ENCODE measurements at regions not wholly inside any gene's neighbourhood (a gene's known extent, or its start where the extent isn't known, plus 50 kb on each side); places are given as distances from the start of the nearest gene placed in this dataset.

DNA sequence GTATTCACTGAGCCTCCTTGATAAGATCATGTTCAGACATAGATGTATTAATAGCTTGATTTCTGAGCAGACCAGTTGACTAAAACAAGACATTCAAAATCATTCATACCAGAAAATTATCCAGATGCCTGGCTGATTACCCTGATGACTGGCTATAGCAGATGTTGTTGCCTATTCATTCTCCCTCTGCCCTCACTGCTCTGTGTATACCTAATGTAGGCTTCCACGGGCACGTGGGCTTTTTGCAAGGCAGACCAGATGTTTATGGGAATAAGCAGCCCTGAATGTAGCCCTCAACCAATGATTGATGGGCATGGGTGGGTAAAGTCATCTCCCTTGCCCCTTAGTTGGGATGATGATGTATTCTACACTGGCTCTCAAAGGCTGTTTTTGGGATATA lies 289.1 kb downstream of the MBD2 start:
- DNase-seq = no peak
- no peak for TF ChIP-seq POLR2A (IDR thresholded peaks at IDR 0.05; ENCODE audit: low read length)
- no peak for TF ChIP-seq GATA1 (IDR thresholded peaks at IDR 0.05; ENCODE audit: low read depth, low read length)

DNA sequence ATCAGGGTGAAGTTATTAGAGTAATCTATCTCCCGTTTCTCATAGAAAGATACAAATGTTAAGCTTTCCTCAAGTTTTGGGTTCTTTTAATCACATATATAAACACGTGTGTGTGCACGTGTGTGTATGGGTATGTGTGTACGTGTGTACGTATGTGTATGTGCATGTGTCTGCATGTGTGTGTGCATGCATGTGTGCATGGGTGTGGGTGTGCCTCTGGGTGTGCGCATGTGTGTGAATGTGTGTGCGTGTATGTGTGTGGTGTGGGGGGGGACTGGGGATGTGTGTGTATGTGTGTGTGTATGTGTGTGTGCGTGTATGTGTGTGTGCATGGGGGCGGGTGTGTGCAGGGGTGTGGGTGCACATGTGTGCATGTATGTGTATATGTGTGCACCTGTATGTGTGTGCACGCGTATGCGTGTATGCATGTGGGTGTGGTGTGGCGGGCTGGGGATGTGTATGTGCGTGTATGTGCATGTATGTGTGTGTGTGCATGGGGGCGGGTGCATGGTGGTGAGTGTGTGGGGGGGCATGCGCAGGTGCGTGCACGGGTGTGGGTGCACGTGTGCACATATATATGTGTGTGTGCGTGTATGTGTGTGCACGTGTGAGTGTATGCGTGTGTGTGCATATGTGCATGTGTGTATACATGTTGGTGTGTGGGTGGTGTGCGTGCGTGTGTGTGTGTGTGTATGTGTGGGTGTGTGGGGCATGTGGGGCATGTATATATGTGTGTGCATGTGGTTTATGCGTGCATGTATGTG lies 304.0 kb downstream of the MBD2 start:
- no peak for TF ChIP-seq GATA1 (IDR thresholded peaks at IDR 0.05; ENCODE audit: low read depth, low read length)
- TF ChIP-seq POLR2A (IDR thresholded peaks at IDR 0.05; ENCODE audit: low read length) = no peak
- DNase-seq = no peak

DNA sequence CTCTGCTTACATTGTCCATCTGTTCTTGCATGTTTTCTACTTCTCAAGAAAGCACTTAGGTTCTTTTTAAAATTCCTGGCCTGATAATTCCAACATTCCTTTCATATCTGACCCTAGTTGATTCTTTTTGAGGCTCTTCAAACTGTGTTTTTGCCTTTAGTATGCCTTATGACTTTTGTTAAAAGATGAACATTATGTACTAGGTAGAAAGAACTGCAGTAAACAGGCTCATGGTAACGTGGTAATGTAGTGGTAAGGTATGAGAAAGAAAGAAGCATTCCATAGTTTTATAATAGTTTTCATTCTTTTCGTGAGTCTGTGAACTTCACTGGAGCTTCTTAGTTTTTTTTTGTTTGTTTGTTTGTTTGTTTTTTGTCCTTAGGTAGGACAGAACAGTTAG lies 306.4 kb downstream of the MBD2 start:
- DNase-seq = no peak
- TF ChIP-seq GATA1 (IDR thresholded peaks at IDR 0.05; ENCODE audit: low read depth, low read length) (no peak), POLR2A (IDR thresholded peaks at IDR 0.05; ENCODE audit: low read length) (no peak)

DNA sequence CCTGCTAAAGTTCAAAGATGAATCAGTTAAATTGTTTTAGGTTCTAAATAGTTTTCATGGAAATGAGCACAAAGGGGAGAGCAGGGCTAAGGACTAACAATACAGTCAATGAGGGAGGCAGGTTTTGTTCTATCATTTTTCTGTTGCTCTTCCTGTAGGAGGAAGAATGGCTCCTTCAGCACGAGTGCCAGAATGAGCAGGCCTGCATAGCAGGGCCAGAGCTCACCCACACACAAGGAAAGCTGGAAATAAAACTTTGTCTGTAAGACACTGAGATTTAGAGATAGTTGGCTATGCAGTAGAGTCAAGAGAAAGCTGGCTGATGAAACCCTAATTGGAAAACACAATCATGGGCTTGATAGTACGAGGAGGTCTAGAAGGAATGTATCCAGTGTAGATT lies 313.3 kb downstream of the MBD2 start:
- DNase-seq = no peak
- TF ChIP-seq GATA1 (IDR thresholded peaks at IDR 0.05; ENCODE audit: low read depth, low read length) = no peak
- no peak for TF ChIP-seq POLR2A (IDR thresholded peaks at IDR 0.05; ENCODE audit: low read length)

DNA sequence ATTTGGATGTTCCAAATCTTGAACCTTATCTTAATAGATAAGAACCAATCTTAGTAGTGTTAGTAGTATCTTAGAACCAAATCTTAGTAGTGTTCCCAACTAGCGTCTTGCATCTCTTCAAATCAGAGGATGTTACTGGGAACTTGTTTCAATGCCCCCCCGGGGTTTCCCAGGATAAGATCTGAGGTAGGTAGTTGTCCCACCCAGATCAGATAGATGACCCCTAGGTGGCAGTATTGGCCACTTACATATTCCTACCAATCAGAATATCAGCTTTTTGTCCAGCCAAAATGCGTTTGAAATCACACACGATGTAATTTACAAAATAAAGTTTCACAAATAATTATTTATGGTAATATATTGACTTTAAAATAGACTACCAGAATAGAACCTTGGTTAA lies 314.8 kb downstream of the MBD2 start:
- TF ChIP-seq POLR2A (IDR thresholded peaks at IDR 0.05; ENCODE audit: low read length) (no peak), GATA1 (IDR thresholded peaks at IDR 0.05; ENCODE audit: low read depth, low read length) (no peak)
- DNase-seq = peak; percentile 3 to 31

DNA sequence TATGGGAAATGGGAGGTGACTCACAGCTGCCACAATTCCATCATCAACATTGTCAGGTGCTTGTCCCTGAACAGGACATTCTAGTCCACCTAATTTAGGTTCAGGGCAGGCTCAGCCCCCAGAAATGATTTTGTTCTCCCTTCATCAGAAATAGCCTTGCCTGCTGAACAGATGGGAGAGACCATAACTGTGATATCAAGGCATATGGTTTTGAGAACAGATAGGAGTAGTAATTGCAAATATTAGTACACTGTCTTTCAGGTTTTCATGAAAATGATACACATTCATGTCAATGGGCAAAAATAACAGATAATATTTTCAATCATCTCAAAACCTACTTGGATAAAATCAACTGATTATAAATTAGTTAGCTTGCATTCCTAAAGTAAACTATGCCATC lies 316.5 kb downstream of the MBD2 start:
- no peak for TF ChIP-seq GATA1 (IDR thresholded peaks at IDR 0.05; ENCODE audit: low read depth, low read length)
- TF ChIP-seq POLR2A (IDR thresholded peaks at IDR 0.05; ENCODE audit: low read length) = no peak
- DNase-seq = no peak

DNA sequence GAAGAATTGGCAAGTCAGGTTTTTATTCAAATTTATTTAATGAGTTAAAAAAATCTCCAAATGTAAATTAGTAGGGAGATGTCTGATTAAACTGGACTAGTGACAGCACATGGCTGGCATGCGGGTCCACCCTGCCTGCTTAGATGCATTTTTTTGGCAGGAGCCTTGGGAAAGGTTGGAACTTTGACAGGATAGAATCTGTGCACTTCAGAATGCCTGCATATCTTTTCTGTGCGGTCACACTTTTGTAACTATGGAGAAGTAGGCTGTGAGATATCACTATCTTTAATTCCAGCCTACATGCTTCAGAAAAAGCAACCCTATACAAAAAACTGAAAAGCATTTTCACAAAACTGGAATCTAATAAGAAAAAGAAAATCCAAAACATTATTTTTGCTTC lies 317.8 kb downstream of the MBD2 start:
- DNase-seq = no peak
- no peak for TF ChIP-seq GATA1 (IDR thresholded peaks at IDR 0.05; ENCODE audit: low read depth, low read length)
- TF ChIP-seq POLR2A (IDR thresholded peaks at IDR 0.05; ENCODE audit: low read length) = no peak

DNA sequence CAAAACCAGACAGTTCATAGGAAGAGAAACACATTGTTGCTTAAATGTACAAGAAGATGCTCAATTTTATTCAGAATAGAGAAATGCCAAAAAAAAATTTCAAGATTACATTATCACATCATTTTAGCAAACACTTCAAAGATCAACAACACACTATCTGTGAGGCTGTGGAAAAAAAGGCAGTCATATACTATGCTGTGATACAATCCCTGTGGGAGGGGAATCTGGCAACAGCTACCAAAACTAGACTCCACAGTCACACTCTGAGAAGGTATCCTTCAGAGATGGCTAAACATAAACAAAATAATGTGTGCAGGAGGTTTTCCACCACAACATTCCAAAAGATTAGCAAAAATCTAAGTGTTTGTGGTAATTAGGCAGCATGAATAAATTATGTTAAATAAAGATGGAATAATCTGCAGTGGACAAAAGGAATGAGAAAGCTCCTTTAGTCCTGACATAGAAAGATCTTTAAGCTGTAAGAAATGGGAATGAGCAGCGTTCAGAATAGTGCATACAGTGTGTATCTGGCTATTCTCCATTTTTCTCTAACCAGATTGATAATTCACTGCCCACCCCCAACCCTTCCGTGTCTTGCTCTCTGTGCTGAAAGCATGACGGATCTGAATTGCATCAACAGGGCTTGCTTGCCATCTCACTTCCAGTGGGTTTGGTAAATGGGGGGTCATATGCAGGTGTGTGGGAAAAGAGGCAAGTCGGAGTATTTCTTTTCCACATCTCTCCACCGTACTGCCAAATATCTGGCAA lies 329.6 kb downstream of the MBD2 start:
- DNase-seq = no peak

DNA sequence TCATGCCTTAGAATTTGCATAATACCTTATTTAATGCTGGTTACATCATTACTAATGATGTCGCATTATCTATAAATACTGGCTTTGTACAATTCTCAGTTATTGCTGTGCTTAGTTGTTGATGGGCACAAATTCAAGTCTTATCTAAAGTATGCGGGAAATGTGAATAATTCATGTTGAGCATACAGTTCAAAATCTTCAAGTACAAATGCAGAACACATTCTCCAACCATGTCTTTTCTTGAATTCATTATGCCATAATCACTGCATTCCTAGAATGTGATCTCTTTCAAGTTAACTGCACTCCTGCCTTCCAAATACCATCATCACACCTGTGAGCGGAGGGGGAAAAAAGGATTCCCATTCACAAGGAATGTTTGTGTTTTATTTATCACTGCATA lies 337.0 kb downstream of the MBD2 start:
- TF ChIP-seq GATA1 (IDR thresholded peaks at IDR 0.05; ENCODE audit: low read depth, low read length) = no peak
- TF ChIP-seq POLR2A (IDR thresholded peaks at IDR 0.05; ENCODE audit: low read length) = no peak

More for the DNA sequence above, 329.6 kb downstream of the MBD2 start:
- TF ChIP-seq POLR2A (IDR thresholded peaks at IDR 0.05; ENCODE audit: low read length) (no peak), GATA1 (IDR thresholded peaks at IDR 0.05; ENCODE audit: low read depth, low read length) (no peak)

DNA sequence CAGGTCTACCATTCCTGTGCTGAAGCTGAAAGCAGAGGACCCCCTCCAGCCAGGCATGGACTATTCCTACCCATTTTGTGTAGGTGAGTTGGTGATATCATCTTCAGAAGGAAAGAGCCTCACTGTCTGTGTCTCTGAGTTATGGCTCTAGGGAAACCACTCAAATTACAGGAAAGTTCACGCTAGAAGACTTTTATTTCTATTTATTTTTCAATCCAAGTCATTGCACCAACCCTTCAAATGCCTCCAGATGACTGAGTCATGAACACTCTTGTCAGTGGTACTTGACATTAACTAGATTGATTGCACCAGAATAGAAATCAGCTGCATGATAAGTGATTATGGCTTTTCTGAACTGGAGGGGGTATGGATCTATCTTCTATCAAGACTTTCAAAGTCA lies 338.4 kb downstream of the MBD2 start:
- DNase-seq = no peak
- TF ChIP-seq GATA1 (IDR thresholded peaks at IDR 0.05; ENCODE audit: low read depth, low read length) (no peak), POLR2A (IDR thresholded peaks at IDR 0.05; ENCODE audit: low read length) (no peak)

More for the DNA sequence above, 337.0 kb downstream of the MBD2 start:
- no peak for DNase-seq

DNA sequence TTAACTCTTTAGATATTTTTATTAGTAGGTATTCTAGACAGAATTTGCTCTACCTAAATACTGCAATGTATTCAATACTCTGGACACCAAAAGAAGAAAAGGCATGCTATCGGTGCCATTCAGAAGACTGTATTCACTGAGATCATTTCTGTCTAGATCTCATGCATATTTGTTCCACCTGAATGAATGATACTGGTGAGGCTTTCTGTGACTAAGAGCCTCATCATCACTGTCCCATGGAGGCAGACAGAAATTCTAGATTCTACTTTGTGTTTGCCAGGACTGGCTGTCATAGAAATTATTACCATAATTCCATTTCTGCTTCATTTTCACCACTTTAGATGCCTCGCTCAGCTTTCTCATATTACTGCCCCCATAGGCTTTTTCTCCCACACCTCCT lies 340.7 kb downstream of the MBD2 start:
- TF ChIP-seq POLR2A (IDR thresholded peaks at IDR 0.05; ENCODE audit: low read length) (no peak), GATA1 (IDR thresholded peaks at IDR 0.05; ENCODE audit: low read depth, low read length) (no peak)
- no peak for DNase-seq

DNA sequence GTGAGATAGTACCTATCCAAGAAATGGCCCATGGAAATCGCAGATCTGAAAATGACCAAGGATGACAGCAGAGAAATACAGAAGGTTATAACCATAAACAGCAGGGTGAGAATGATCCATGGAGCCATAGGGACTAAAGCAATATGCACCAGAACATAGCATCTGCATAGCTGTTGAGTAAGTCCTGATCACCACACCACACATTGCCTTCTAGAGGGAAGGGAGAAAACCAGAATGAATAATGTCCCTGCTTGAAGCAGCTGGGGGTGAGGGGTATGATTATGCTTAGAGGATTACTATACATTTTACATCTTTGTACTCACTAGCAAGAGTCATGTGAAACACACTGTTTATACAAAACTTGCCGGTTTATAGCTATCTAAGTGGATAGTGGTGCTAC lies 350.4 kb downstream of the MBD2 start:
- TF ChIP-seq GATA1 (IDR thresholded peaks at IDR 0.05; ENCODE audit: low read depth, low read length) (no peak), POLR2A (IDR thresholded peaks at IDR 0.05; ENCODE audit: low read length) (no peak)
- no peak for DNase-seq

DNA sequence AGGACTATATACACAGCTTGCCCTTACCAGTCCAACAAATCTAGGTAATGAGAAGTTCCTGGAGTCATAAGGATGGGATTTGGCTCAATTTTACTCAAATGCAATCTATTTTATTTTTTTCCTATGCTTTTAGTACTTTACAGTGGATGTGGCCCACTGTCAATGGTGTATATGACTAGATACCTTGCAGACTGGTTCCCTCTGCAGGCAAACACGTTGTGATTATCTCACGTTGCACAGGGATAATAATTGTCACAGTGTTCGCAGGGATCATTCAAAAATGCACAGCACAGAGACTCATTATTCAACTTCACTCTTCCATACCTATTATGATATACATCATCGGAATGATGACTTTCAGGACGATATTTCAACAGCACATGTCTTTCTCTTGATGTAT lies 359.7 kb downstream of the MBD2 start:
- DNase-seq = no peak
- TF ChIP-seq GATA1 (IDR thresholded peaks at IDR 0.05; ENCODE audit: low read depth, low read length) (no peak), POLR2A (IDR thresholded peaks at IDR 0.05; ENCODE audit: low read length) (no peak)

DNA sequence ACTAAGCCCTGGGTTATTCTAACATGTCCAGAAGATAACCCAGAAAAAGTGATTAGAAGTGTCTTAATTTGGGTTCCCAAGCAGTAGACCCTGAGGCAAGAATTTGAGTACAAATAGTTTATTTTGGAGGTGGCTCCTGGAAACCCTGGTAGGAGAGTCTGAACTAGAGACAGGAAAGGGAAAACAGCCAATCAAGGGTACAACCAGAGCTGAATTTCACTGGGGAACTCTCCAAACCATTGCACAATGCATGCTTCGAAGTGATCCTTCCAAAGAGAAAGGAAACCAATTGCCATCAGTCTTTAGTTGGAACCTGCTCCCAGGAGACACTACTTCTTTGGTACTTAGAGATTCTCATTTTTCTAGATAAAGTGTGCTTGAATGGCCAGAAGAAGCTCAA lies 361.5 kb downstream of the MBD2 start:
- TF ChIP-seq POLR2A (IDR thresholded peaks at IDR 0.05; ENCODE audit: low read length) (no peak), GATA1 (IDR thresholded peaks at IDR 0.05; ENCODE audit: low read depth, low read length) (no peak)
- DNase-seq = no peak

DNA sequence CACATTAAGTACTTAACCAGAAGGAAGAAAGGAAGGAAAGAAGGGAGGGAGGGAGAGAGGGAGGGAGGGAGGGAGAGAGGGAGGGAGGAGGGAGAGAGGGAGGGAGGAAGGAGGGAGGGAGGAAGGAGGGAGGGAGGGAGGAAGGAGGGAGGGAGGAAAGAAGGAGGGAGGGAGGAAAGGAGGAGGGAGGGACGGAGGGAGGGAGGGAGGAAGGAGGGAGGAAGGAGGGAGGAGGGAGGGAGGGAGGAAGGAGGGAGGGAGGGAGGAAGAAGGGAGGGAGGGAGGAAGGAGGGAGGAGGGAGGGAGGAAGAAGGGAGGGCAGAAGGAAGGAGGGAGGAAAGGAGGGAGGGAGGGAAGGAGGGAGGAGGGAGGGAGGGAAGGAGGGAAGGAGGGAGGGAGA lies 363.3 kb downstream of the MBD2 start:
- TF ChIP-seq GATA1 (IDR thresholded peaks at IDR 0.05; ENCODE audit: low read depth, low read length) = no peak
- TF ChIP-seq POLR2A (IDR thresholded peaks at IDR 0.05; ENCODE audit: low read length) = no peak
- no peak for DNase-seq
